ENCODE measurements at regions not wholly inside any gene's neighbourhood (a gene's known extent, or its start where the extent isn't known, plus 50 kb on each side); places are given as distances from the start of the nearest gene placed in this dataset.

DNA sequence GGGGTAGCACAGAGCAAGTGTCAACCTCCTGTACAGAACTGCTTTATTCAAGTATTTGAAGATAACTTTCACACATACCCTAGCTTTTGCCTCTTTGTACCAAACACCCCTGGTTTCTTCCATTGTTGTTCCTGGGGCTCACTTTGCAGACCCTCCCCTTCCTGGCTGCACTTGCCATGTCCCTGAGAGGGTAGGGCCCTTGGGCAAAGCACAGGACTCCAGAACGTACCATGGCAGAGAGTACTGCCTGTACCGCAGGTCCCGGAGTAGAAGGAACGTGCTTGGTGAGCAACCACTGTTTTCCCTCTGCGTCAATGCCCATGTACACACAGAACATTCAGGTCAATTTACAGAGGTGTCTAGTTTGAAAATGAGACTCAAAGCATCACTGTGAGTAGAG lies 290.4 kb downstream of the EN1 start:
- no peak for DNase-seq
- TF ChIP-seq CTCF (IDR thresholded peaks at IDR 0.05 in 4 of 5, conservative IDR thresholded peaks at IDR 0.05 in 1 of 5) = no peak
- no peak for TF ChIP-seq POLR2A (IDR thresholded peaks at IDR 0.05)
- no peaks in the 10 kb centered on the region for H3K27me3 ChIP-seq
- intact Hi-C loops (cut with DNase I; ENCODE audit: low total_unique reads) = no loop called here
- no peak for ATAC-seq
- H3K4me1 ChIP-seq = no peaks in the 10 kb centered on the region
- H3K27ac ChIP-seq = no peak overlapping the region
- in situ Hi-C loops (cut with MboI; ENCODE audit: low sequenced_read_pairs in 4 of 4) = no loop called here
- H3K9me3 ChIP-seq = no peaks in the 10 kb centered on the region
- no peaks in the 10 kb centered on the region for H3K36me3 ChIP-seq
- no peak overlapping the region for H3K4me3 ChIP-seq

- Histone ChIP-seq H3K4me1 (no peaks in the 10 kb centered on the region), H3K27ac (no peak overlapping the region), H3K27me3 (no peaks in the 10 kb centered on the region), H3K36me3 (no peaks in the 10 kb centered on the region), H3K4me3 (no peak overlapping the region), H3K9me3 (no peaks in the 10 kb centered on the region)
- ATAC-seq (no peak), DNase-seq (no peak)
- in situ Hi-C loops (cut with MboI; ENCODE audit: low sequenced_read_pairs in 4 of 4) (no loop called here), intact Hi-C loops (cut with DNase I; ENCODE audit: low total_unique reads) (no loop called here)
- TF ChIP-seq CTCF (IDR thresholded peaks at IDR 0.05 in 4 of 5, conservative IDR thresholded peaks at IDR 0.05 in 1 of 5) = no peak
- no peak for TF ChIP-seq POLR2A (IDR thresholded peaks at IDR 0.05)
These were observed 292.8 kb downstream of the EN1 start for GRCh38 chr2:118554616-118555015.

GRCh38 chr2:118549503-118549902 lies 297.9 kb downstream of the EN1 start:
- H3K27ac ChIP-seq = no peak overlapping the region
- H3K4me3 ChIP-seq = no peak overlapping the region
- intact Hi-C loops (cut with DNase I; ENCODE audit: low total_unique reads) (no loop called here), in situ Hi-C loops (cut with MboI; ENCODE audit: low sequenced_read_pairs in 4 of 4) (no loop called here)
- DNase-seq = no peak
- no peaks in the 10 kb centered on the region for H3K4me1 ChIP-seq
- no peaks in the 10 kb centered on the region for H3K27me3 ChIP-seq
- no peaks in the 10 kb centered on the region for H3K36me3 ChIP-seq
- no peak for ATAC-seq
- H3K9me3 ChIP-seq = no peaks in the 10 kb centered on the region
- no peak for TF ChIP-seq POLR2A (IDR thresholded peaks at IDR 0.05)
- TF ChIP-seq CTCF (IDR thresholded peaks at IDR 0.05 in 4 of 5, conservative IDR thresholded peaks at IDR 0.05 in 1 of 5) = no peak

DNA sequence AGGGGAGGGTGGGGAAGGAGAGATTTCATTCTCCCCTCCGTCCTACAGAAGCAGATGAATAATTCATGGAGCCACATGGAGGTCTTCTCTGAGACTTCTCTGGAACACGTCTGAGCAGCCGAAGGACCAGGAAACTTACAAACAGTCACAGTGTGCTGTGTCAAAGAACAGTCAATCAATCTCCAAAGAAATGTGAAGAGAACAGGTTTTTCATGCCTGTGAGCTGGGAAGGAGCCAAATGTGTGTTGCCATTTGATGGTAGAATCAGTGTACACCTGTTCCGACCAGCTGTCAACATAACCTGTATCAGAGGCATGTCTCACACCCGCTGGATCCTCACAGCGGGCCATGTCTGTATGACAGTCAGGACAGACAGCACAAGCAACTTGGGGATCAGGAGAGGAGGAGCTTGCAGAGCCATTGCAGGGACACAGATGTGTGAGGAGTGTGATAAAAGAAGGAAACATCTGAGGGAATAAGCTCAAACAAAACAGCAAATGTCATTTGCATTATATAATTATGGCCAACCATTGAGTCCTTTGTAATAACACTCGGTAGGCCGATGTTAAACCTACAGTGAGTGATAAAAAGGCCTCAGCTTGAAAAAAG lies 298.5 kb downstream of the EN1 start:
- ATAC-seq (no peak), DNase-seq (no peak)
- no peaks in the 10 kb centered on the region for H3K9me3 ChIP-seq
- no peaks in the 10 kb centered on the region for H3K27me3 ChIP-seq
- intact Hi-C loops (cut with DNase I; ENCODE audit: low total_unique reads) (no loop called here), in situ Hi-C loops (cut with MboI; ENCODE audit: low sequenced_read_pairs in 4 of 4) (no loop called here)
- H3K4me1 ChIP-seq = no peaks in the 10 kb centered on the region
- H3K4me3 ChIP-seq = no peak overlapping the region
- no peak for TF ChIP-seq POLR2A (IDR thresholded peaks at IDR 0.05)
- no peak for TF ChIP-seq CTCF (IDR thresholded peaks at IDR 0.05 in 4 of 5, conservative IDR thresholded peaks at IDR 0.05 in 1 of 5)
- no peaks in the 10 kb centered on the region for H3K36me3 ChIP-seq
- H3K27ac ChIP-seq = no peak overlapping the region

GRCh38 chr2:118539290-118539689 lies 308.2 kb downstream of the EN1 start:
- peak in 2 of 5 experiments; percentile 13 to 38 for TF ChIP-seq CTCF (IDR thresholded peaks at IDR 0.05 in 4 of 5, conservative IDR thresholded peaks at IDR 0.05 in 1 of 5)
- no peak for TF ChIP-seq POLR2A (IDR thresholded peaks at IDR 0.05)
- Histone ChIP-seq H3K27ac (no peak overlapping the region), H3K4me3 (no peak overlapping the region), H3K36me3 (no peaks in the 10 kb centered on the region), H3K4me1 (no peaks in the 10 kb centered on the region), H3K9me3 (no peaks in the 10 kb centered on the region), H3K27me3 (no peaks in the 10 kb centered on the region)
- in situ Hi-C loops (cut with MboI; ENCODE audit: low sequenced_read_pairs in 4 of 4) = no loop called here
- intact Hi-C loops (cut with DNase I; ENCODE audit: low total_unique reads) = no loop called here
- DNase-seq (peak in 1 of 2 donors; percentile 33), ATAC-seq (peak in 1 of 2 donors; percentile 46)
